ENCODE measurements at regions not wholly inside any gene's neighbourhood (a gene's known extent, or its start where the extent isn't known, plus 50 kb on each side); places are given as distances from the start of the nearest gene placed in this dataset.

DNA sequence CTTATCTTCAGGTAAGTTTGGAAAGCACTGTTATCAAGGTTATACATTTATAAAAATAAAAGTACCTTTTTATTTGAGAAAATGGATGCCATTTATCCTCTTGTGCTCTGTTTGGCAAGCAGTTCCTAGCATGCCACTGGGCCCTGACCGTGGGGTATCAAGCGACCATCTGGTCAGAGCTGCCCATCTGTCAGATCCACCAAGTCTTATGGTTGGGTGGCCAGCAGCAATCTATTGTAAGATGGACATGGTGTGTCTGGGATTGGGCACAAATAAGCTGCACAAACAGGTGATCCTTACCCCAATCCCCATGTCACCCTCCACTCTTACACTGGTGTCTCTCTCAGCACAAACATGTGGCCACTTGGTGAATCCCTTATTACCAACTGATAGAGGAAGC lies 178.5 kb downstream of the DLEU7 start:
- DNase-seq (no peak), FAIRE-seq (no peak)
- no peak overlapping the region for H3K27ac ChIP-seq (ENCODE audit: low read depth in 1 of 3, low read length in 2 of 3)
- H3K4me1 ChIP-seq (ENCODE audit: control insufficient read depth in 3 of 3, insufficient read depth in 2 of 3, low read depth in 1 of 3, low read length in 2 of 3): no peaks in the 10 kb centered on the region
- WGBS, 3 donors: 84 to 97% (median 96%) methylated on average over 2 of the region's 2 CpGs
- no peaks in the 10 kb centered on the region for H3K36me3 ChIP-seq (ENCODE audit: control insufficient read depth in 3 of 3, insufficient read depth in 2 of 3, low read depth in 1 of 3, low read length in 3 of 3)
- H3K27me3 ChIP-seq (ENCODE audit: control insufficient read depth in 3 of 3, insufficient read depth in 3 of 3, low read length in 3 of 3): no peaks in the 10 kb centered on the region
- no peak overlapping the region for H3K4me3 ChIP-seq (ENCODE audit: low read depth in 1 of 3, low read length in 3 of 3)
- peaks cover 0 to 3% of the 10 kb centered on the region in 2 donors for H3K9me3 ChIP-seq (ENCODE audit: control insufficient read depth in 2 of 2, insufficient read depth in 1 of 2, low read depth in 1 of 2, low read length in 1 of 2)

DNA sequence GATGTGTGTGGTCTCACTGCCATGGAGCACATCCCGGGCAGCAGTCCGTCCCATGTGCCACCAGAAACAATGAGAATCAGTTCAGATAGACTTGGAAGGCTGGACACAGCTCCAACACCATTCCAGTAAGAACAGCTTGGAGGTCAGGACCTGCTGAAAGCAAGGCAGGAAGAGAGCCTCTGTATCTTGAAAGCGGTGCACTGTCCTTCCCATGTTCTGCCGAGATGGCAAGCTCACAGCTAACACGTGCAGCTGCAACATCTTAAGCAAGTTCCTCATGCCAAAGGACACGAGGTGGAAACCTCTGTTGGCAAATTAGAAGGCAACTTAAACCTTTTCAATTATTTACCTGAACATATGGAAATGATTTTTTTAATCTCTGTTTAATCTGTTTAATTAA lies 175.4 kb downstream of the DLEU7 start:
- FAIRE-seq (no peak), DNase-seq (no peak)
- 62 to 80% (median 76%) methylated on average over 6 of the region's 6 CpGs for WGBS, 3 donors
- Histone ChIP-seq H3K4me3 (ENCODE audit: low read depth in 1 of 3, low read length in 3 of 3) (no peak overlapping the region), H3K36me3 (ENCODE audit: control insufficient read depth in 3 of 3, insufficient read depth in 2 of 3, low read depth in 1 of 3, low read length in 3 of 3) (no peaks in the 10 kb centered on the region), H3K27ac (ENCODE audit: low read depth in 1 of 3, low read length in 2 of 3) (no peak overlapping the region), H3K4me1 (ENCODE audit: control insufficient read depth in 3 of 3, insufficient read depth in 2 of 3, low read depth in 1 of 3, low read length in 2 of 3) (peaks cover 0 to 3% (median 0%) of the 10 kb centered on the region in 3 donors), H3K27me3 (ENCODE audit: control insufficient read depth in 3 of 3, insufficient read depth in 3 of 3, low read length in 3 of 3) (no peaks in the 10 kb centered on the region), H3K9me3 (ENCODE audit: control insufficient read depth in 2 of 2, insufficient read depth in 1 of 2, low read depth in 1 of 2, low read length in 1 of 2) (no peaks in the 10 kb centered on the region)

GRCh38 chr13:50668691-50669271 lies 174.7 kb downstream of the DLEU7 start:
- no peak overlapping the region for H3K4me3 ChIP-seq (ENCODE audit: low read depth in 1 of 3, low read length in 3 of 3)
- WGBS, 3 donors: 74 to 78% (median 78%) methylated on average over 3 of the region's 3 CpGs
- H3K4me1 ChIP-seq (ENCODE audit: control insufficient read depth in 3 of 3, insufficient read depth in 2 of 3, low read depth in 1 of 3, low read length in 2 of 3): peaks cover 0 to 3% (median 0%) of the 10 kb centered on the region in 3 donors
- FAIRE-seq (no peak), DNase-seq (no peak)
- H3K27me3 ChIP-seq (ENCODE audit: control insufficient read depth in 3 of 3, insufficient read depth in 3 of 3, low read length in 3 of 3): no peaks in the 10 kb centered on the region
- H3K9me3 ChIP-seq (ENCODE audit: control insufficient read depth in 2 of 2, insufficient read depth in 1 of 2, low read depth in 1 of 2, low read length in 1 of 2): no peaks in the 10 kb centered on the region
- no peak overlapping the region for H3K27ac ChIP-seq (ENCODE audit: low read depth in 1 of 3, low read length in 2 of 3)
- H3K36me3 ChIP-seq (ENCODE audit: control insufficient read depth in 3 of 3, insufficient read depth in 2 of 3, low read depth in 1 of 3, low read length in 3 of 3): no peaks in the 10 kb centered on the region

DNA sequence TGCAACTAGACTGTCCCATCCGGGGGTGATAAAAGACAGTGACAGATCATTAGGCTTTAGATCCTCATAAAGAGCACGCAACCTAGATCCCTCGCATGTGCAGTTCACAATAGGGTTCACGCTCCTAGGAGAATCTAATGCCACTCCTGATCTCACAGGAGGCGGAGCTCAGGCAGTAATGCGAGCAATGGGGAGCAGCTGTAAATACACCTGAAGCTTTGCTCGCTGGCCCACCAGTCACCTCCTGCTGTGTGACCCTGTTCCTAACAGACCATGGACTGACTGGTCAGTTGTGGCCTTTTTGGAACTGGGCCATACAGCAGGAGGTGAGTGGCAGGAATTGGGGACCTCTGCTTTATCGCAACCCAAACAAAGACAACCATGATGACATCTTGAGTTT lies 173.2 kb downstream of the DLEU7 start:
- DNase-seq (no peak), FAIRE-seq (no peak)
- H3K27ac ChIP-seq (ENCODE audit: low read depth in 1 of 3, low read length in 2 of 3): no peak overlapping the region
- peaks cover 0 to 3% (median 0%) of the 10 kb centered on the region in 3 donors for H3K4me1 ChIP-seq (ENCODE audit: control insufficient read depth in 3 of 3, insufficient read depth in 2 of 3, low read depth in 1 of 3, low read length in 2 of 3)
- no peaks in the 10 kb centered on the region for H3K36me3 ChIP-seq (ENCODE audit: control insufficient read depth in 3 of 3, insufficient read depth in 2 of 3, low read depth in 1 of 3, low read length in 3 of 3)
- 90 to 95% (median 93%) methylated on average over 8 of the region's 8 CpGs for whole genome bisulfite sequencing, 3 donors
- H3K9me3 ChIP-seq (ENCODE audit: control insufficient read depth in 2 of 2, insufficient read depth in 1 of 2, low read depth in 1 of 2, low read length in 1 of 2): no peaks in the 10 kb centered on the region
- no peaks in the 10 kb centered on the region for H3K27me3 ChIP-seq (ENCODE audit: control insufficient read depth in 3 of 3, insufficient read depth in 3 of 3, low read length in 3 of 3)
- H3K4me3 ChIP-seq (ENCODE audit: low read depth in 1 of 3, low read length in 3 of 3): no peak overlapping the region

DNA sequence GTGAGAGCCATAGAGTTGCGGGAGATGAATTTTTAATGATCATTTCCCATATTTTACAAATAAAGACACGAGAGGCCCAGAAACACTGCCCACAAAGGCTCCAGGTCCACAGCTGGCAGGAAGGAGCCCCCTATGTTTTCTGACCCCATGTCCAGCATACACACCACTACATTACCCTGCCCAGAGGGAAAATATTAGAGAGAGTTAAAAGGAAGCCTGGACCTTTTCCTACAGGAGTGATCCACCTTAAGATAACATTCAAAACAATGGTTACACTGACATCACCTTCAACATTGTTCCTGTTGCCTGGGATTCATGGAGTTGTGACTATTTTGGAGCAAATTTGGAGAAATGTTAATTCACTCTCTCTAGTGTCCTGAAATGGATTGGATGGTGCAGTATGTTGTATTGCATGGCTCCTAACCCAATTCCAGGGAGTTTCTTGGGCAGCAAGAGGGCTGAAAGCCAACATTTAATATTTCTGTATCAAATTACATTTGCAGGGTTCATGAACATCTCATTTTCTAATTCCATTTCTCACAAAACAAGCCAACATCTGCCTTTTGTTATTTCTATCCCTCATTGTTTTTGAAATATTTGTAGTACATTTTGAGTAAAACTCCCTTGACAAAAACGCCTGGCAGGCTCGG lies 172.5 kb downstream of the DLEU7 start:
- peaks cover 0 to 8% (median 0%) of the 10 kb centered on the region in 3 donors for H3K4me1 ChIP-seq (ENCODE audit: control insufficient read depth in 3 of 3, insufficient read depth in 2 of 3, low read depth in 1 of 3, low read length in 2 of 3)
- FAIRE-seq: no peak
- no peaks in the 10 kb centered on the region for H3K9me3 ChIP-seq (ENCODE audit: control insufficient read depth in 2 of 2, insufficient read depth in 1 of 2, low read depth in 1 of 2, low read length in 1 of 2)
- no peaks in the 10 kb centered on the region for H3K27me3 ChIP-seq (ENCODE audit: control insufficient read depth in 3 of 3, insufficient read depth in 3 of 3, low read length in 3 of 3)
- H3K4me3 ChIP-seq (ENCODE audit: low read depth in 1 of 3, low read length in 3 of 3): no peak overlapping the region
- no peak for DNase-seq
- WGBS, 3 donors: 82 to 89% (median 87%) methylated on average over 4 of the region's 4 CpGs
- H3K27ac ChIP-seq (ENCODE audit: low read depth in 1 of 3, low read length in 2 of 3): no peak overlapping the region
- H3K36me3 ChIP-seq (ENCODE audit: control insufficient read depth in 3 of 3, insufficient read depth in 2 of 3, low read depth in 1 of 3, low read length in 3 of 3): no peaks in the 10 kb centered on the region

GRCh38 chr13:50671497-50671850 lies 172.0 kb downstream of the DLEU7 start:
- Histone ChIP-seq H3K9me3 (ENCODE audit: control insufficient read depth in 2 of 2, insufficient read depth in 1 of 2, low read depth in 1 of 2, low read length in 1 of 2) (no peaks in the 10 kb centered on the region), H3K27me3 (ENCODE audit: control insufficient read depth in 3 of 3, insufficient read depth in 3 of 3, low read length in 3 of 3) (no peaks in the 10 kb centered on the region), H3K27ac (ENCODE audit: low read depth in 1 of 3, low read length in 2 of 3) (no peak overlapping the region), H3K4me1 (ENCODE audit: control insufficient read depth in 3 of 3, insufficient read depth in 2 of 3, low read depth in 1 of 3, low read length in 2 of 3) (peaks cover 0 to 8% (median 0%) of the 10 kb centered on the region in 3 donors), H3K4me3 (ENCODE audit: low read depth in 1 of 3, low read length in 3 of 3) (no peak overlapping the region), H3K36me3 (ENCODE audit: control insufficient read depth in 3 of 3, insufficient read depth in 2 of 3, low read depth in 1 of 3, low read length in 3 of 3) (no peaks in the 10 kb centered on the region)
- FAIRE-seq (no peak), DNase-seq (peak; percentile 5 to 60)
- WGBS, 3 donors: 46 to 71% (median 59%) methylated on average over 3 of the region's 3 CpGs

DNA sequence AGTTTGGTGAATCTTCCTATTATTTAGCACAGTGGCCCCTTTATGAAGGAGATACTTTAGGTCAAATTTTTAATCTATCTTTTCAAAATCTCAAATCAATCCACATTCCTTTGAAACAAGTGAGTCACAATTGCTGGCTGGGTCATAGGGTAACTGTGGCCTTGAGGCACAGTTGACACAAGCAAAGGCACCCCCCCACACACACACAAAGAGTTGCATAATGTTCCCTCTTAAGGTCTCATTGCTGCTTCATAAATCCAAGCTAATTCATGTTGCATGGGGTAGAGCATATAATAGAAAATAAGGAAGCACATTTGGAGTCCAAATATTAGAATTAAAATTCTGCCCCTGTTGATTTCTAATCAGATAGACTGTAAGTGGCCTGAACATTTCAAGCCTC lies 171.5 kb downstream of the DLEU7 start:
- Histone ChIP-seq H3K9me3 (ENCODE audit: control insufficient read depth in 2 of 2, insufficient read depth in 1 of 2, low read depth in 1 of 2, low read length in 1 of 2) (no peaks in the 10 kb centered on the region), H3K36me3 (ENCODE audit: control insufficient read depth in 3 of 3, insufficient read depth in 2 of 3, low read depth in 1 of 3, low read length in 3 of 3) (no peaks in the 10 kb centered on the region), H3K4me1 (ENCODE audit: control insufficient read depth in 3 of 3, insufficient read depth in 2 of 3, low read depth in 1 of 3, low read length in 2 of 3) (peaks cover 0 to 12% (median 0%) of the 10 kb centered on the region in 3 donors), H3K27ac (ENCODE audit: low read depth in 1 of 3, low read length in 2 of 3) (no peak overlapping the region), H3K4me3 (ENCODE audit: low read depth in 1 of 3, low read length in 3 of 3) (no peak overlapping the region), H3K27me3 (ENCODE audit: control insufficient read depth in 3 of 3, insufficient read depth in 3 of 3, low read length in 3 of 3) (no peaks in the 10 kb centered on the region)
- DNase-seq (peak in 1 of 2 donors; percentile 35), FAIRE-seq (no peak)

DNA sequence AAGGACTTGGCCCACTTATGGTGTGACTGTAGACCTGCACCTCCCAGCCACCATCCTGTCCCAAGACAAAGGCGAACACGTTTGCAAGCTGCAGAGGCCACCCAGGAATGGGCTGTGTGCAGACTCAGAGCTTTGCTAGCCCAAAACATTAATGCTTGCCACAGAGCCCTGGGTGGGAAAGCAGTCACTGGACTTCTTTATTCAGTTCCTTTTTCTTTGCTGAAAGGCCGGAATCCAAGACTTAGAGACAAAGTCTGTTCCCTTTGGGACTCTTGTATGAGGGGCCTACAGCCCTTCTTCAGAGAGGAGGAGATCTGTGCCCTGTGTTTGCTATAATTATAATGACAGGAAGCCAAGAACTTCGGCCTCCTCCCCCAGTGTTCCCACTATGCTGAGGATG lies 167.8 kb downstream of the DLEU7 start:
- Histone ChIP-seq H3K4me1 (ENCODE audit: control insufficient read depth in 3 of 3, insufficient read depth in 2 of 3, low read depth in 1 of 3, low read length in 2 of 3) (peaks cover 0 to 17% (median 0%) of the 10 kb centered on the region in 3 donors), H3K4me3 (ENCODE audit: low read depth in 1 of 3, low read length in 3 of 3) (no peak overlapping the region), H3K27ac (ENCODE audit: low read depth in 1 of 3, low read length in 2 of 3) (no peak overlapping the region), H3K9me3 (ENCODE audit: control insufficient read depth in 2 of 2, insufficient read depth in 1 of 2, low read depth in 1 of 2, low read length in 1 of 2) (no peaks in the 10 kb centered on the region), H3K36me3 (ENCODE audit: control insufficient read depth in 3 of 3, insufficient read depth in 2 of 3, low read depth in 1 of 3, low read length in 3 of 3) (no peaks in the 10 kb centered on the region), H3K27me3 (ENCODE audit: control insufficient read depth in 3 of 3, insufficient read depth in 3 of 3, low read length in 3 of 3) (no peaks in the 10 kb centered on the region)
- DNase-seq (no peak), FAIRE-seq (no peak)
- 77 to 82% (median 82%) methylated on average over 4 of the region's 4 CpGs for WGBS, 3 donors

- Histone ChIP-seq H3K27me3 (ENCODE audit: control insufficient read depth in 3 of 3, insufficient read depth in 3 of 3, low read length in 3 of 3) (no peaks in the 10 kb centered on the region), H3K9me3 (ENCODE audit: control insufficient read depth in 2 of 2, insufficient read depth in 1 of 2, low read depth in 1 of 2, low read length in 1 of 2) (no peaks in the 10 kb centered on the region), H3K27ac (ENCODE audit: low read depth in 1 of 3, low read length in 2 of 3) (no peak overlapping the region), H3K4me1 (ENCODE audit: control insufficient read depth in 3 of 3, insufficient read depth in 2 of 3, low read depth in 1 of 3, low read length in 2 of 3) (peaks cover 0 to 17% (median 0%) of the 10 kb centered on the region in 3 donors), H3K4me3 (ENCODE audit: low read depth in 1 of 3, low read length in 3 of 3) (no peak overlapping the region), H3K36me3 (ENCODE audit: control insufficient read depth in 3 of 3, insufficient read depth in 2 of 3, low read depth in 1 of 3, low read length in 3 of 3) (no peaks in the 10 kb centered on the region)
- 35 to 40% (median 40%) methylated on average over 1 of the region's 1 CpG for WGBS, 3 donors
- FAIRE-seq (no peak), DNase-seq (peak; percentile 12 to 33)
These were observed 166.9 kb downstream of the DLEU7 start for GRCh38 chr13:50676602-50677001.
